GM12874 (cell line): ENCODE measurements at regions not wholly inside any gene's neighbourhood (a gene's known extent, or its start where the extent isn't known, plus 50 kb on each side); places are given as distances from the start of the nearest gene placed in this dataset.

Experiments used
- TF ChIP-seq, protein P1 (sequence below): IDR thresholded peaks from 2 replicates; pipeline ENCODE4 v1.5.1; 2011; ENCODE audit warnings: low read depth, mild to moderate bottlenecking, control low read depth, low read length, moderate library complexity; ENCODE audit not compliant: insufficient read depth

- TF ChIP-seq, protein P1, sequence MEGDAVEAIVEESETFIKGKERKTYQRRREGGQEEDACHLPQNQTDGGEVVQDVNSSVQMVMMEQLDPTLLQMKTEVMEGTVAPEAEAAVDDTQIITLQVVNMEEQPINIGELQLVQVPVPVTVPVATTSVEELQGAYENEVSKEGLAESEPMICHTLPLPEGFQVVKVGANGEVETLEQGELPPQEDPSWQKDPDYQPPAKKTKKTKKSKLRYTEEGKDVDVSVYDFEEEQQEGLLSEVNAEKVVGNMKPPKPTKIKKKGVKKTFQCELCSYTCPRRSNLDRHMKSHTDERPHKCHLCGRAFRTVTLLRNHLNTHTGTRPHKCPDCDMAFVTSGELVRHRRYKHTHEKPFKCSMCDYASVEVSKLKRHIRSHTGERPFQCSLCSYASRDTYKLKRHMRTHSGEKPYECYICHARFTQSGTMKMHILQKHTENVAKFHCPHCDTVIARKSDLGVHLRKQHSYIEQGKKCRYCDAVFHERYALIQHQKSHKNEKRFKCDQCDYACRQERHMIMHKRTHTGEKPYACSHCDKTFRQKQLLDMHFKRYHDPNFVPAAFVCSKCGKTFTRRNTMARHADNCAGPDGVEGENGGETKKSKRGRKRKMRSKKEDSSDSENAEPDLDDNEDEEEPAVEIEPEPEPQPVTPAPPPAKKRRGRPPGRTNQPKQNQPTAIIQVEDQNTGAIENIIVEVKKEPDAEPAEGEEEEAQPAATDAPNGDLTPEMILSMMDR, result no peak
Measured at GRCh38 chr11:45461514-45461913, 175.4 kb upstream of the SYT13 start.

DNA sequence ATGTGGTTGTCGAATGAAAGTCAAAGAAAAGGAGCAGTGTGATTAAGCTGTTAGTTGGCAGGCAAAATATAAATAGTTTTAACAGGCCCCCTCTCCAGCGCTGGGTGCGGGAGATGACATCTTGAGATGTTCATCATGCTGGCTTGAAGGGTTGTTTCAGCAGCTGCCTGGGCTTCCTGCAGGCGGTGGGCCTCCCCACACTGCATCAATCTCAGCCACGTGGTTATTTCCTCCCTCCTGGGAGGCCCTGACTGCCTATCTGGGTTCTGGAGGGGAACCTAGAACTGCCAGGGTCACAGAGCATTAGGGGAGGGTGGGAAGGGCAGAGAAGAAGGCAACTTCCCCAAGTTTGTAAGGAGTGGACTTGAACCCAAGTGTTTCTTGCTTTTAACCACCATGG is 173.3 kb upstream of the SYT13 start:
- TF ChIP-seq, protein P1, result no peak

- TF ChIP-seq, protein P1, result no peak
Measured at GRCh38 chr11:45458269-45458668, 172.1 kb upstream of the SYT13 start.

GRCh38 chr11:45457649-45458048 is 171.5 kb upstream of the SYT13 start:
- TF ChIP-seq, protein P1, result no peak

- TF ChIP-seq, protein P1, result no peak
Measured at GRCh38 chr11:45456686-45457085, 170.5 kb upstream of the SYT13 start.

DNA sequence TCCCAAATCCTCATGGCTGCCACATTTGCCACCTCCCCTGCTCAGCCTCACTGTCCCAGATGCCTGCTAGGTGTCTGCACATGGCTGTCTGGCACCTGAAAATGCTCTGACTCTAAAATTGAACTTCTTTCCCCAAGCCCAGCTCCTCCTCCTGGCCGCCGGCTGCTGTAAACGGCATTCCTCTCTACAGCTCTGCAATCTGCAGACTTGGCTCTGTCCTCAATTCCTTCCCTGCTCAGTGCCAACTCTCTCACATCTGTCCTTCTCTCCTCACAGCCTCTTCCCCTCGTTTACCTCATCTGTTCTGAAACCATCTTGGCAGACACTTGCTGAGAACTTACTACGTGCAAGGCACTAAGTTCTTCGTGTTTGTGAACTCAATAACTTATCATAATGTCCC is 169.4 kb upstream of the SYT13 start:
- TF ChIP-seq, protein P1, result no peak

- TF ChIP-seq, protein P1, result no peak
Measured at GRCh38 chr11:45454917-45455401, 168.8 kb upstream of the SYT13 start.
